GM19463 (cell line): ENCODE measurements at regions not wholly inside any gene's neighbourhood (a gene's known extent, or its start where the extent isn't known, plus 50 kb on each side); places are given as distances from the start of the nearest gene placed in this dataset.

Experiments
- ATAC-seq: cut with Tn5 transposase; IDR thresholded peaks from one replicate; pipeline ENCODE4 v1.9.1; 2021; ENCODE audit warnings: mild to moderate bottlenecking, moderate library complexity; ENCODE audit not compliant: unreplicated experiment

GRCh38 chr4:138537731-138538490 is 295.8 kb upstream of the SLC7A11 start:
- no peak for ATAC-seq

- no peak for ATAC-seq
Observed at GRCh38 chr4:138535316-138535715, 293.2 kb upstream of the SLC7A11 start.

GRCh38 chr4:138522366-138522765 is 280.2 kb upstream of the SLC7A11 start:
- ATAC-seq: peak; percentile 65

GRCh38 chr4:138521809-138522208 is 279.7 kb upstream of the SLC7A11 start:
- ATAC-seq: no peak

GRCh38 chr4:138519436-138519835 is 277.3 kb upstream of the SLC7A11 start:
- ATAC-seq: no peak

- ATAC-seq: no peak
Observed at GRCh38 chr4:138513535-138513934, 271.4 kb upstream of the SLC7A11 start.

- ATAC-seq: no peak
Observed at GRCh38 chr4:138512756-138513155, 270.6 kb upstream of the SLC7A11 start.

GRCh38 chr4:138510053-138510452 is 267.9 kb upstream of the SLC7A11 start:
- no peak for ATAC-seq

- no peak for ATAC-seq
Observed at GRCh38 chr4:138509346-138509745, 267.2 kb upstream of the SLC7A11 start.

GRCh38 chr4:138507522-138507921 is 265.4 kb upstream of the SLC7A11 start:
- no peak for ATAC-seq

GRCh38 chr4:138501614-138502013 is 259.5 kb upstream of the SLC7A11 start:
- no peak for ATAC-seq

GRCh38 chr4:138500869-138501268 is 258.7 kb upstream of the SLC7A11 start:
- no peak for ATAC-seq

- no peak for ATAC-seq
Observed at GRCh38 chr4:138499627-138500026, 257.5 kb upstream of the SLC7A11 start.

- ATAC-seq: peak; percentile 70
Observed at GRCh38 chr4:138494931-138495330, 252.8 kb upstream of the SLC7A11 start.

- no peak for ATAC-seq
Observed at GRCh38 chr4:138494116-138494515, 252.0 kb upstream of the SLC7A11 start.

GRCh38 chr4:138492176-138492575 is 250.0 kb upstream of the SLC7A11 start:
- no peak for ATAC-seq

- no peak for ATAC-seq
Observed at GRCh38 chr4:138488533-138488932, 246.4 kb upstream of the SLC7A11 start.

GRCh38 chr4:138487670-138488069 is 245.5 kb upstream of the SLC7A11 start:
- ATAC-seq: no peak

GRCh38 chr4:138487230-138487629 is 245.1 kb upstream of the SLC7A11 start:
- no peak for ATAC-seq

GRCh38 chr4:138485498-138485897 is 243.3 kb upstream of the SLC7A11 start:
- no peak for ATAC-seq

- ATAC-seq: no peak
Observed at GRCh38 chr4:138475116-138475515, 233.0 kb upstream of the SLC7A11 start.

GRCh38 chr4:138473339-138473738 is 231.2 kb upstream of the SLC7A11 start:
- no peak for ATAC-seq
